ENCODE measurements at regions not wholly inside any gene's neighbourhood (a gene's known extent, or its start where the extent isn't known, plus 50 kb on each side); places are given as distances from the start of the nearest gene placed in this dataset.

GRCh38 chr2:47992671-47993070, 86.4 kb upstream of the FBXO11 start:
- TF ChIP-seq NANOG (IDR thresholded peaks at IDR 0.05; ENCODE audit: borderline replicate concordance) (no peak), REST (IDR thresholded peaks at IDR 0.05; ENCODE audit: unreplicated experiment) (no peak), STAT1 (IDR thresholded peaks at IDR 0.05; ENCODE audit: unreplicated experiment) (no peak), EZH2phosphoT487 (IDR thresholded peaks at IDR 0.05; ENCODE audit: unreplicated experiment) (no peak), EZH2 (IDR thresholded peaks at IDR 0.05; ENCODE audit: low read depth, unreplicated experiment) (no peak), CTCF (conservative IDR thresholded peaks at IDR 0.05; ENCODE audit: low read depth in 2 of 2) (no peak), ETS1 (IDR thresholded peaks at IDR 0.05) (no peak), POLR2AphosphoS5 (IDR thresholded peaks at IDR 0.05; ENCODE audit: low read depth) (no peak), ZNF462 (CRISPR knock-in tag; IDR thresholded peaks at IDR 0.05) (no peak), ZNF114 (CRISPR knock-in tag; IDR thresholded peaks at IDR 0.05) (no peak), ZNF331 (CRISPR knock-in tag; IDR thresholded peaks at IDR 0.05; ENCODE audit: low read depth) (no peak), CREB1 (CRISPR knock-in tag; IDR thresholded peaks at IDR 0.05; ENCODE audit: low read depth) (no peak), JUNB (IDR thresholded peaks at IDR 0.05; ENCODE audit: unreplicated experiment) (no peak)
- no peak overlapping the region for H3K4me3 ChIP-seq
- no peak overlapping the region for H3K27ac Mint-ChIP-seq
- no peak overlapping the region for H2AFZ ChIP-seq
- no peaks in the 10 kb centered on the region for H3K4me1 Mint-ChIP-seq
- no peaks in the 10 kb centered on the region for H3K4me1 ChIP-seq (ENCODE audit: insufficient read depth)
- no peaks in the 10 kb centered on the region for H3K9me3 Mint-ChIP-seq
- H4K20me1 ChIP-seq (replicated peaks; ENCODE audit: insufficient read depth), result no peaks in the 10 kb centered on the region
- no peaks in the 10 kb centered on the region for H3K9me2 ChIP-seq (ENCODE audit: insufficient read depth)
- no peaks in the 10 kb centered on the region for H3K36me3 ChIP-seq (ENCODE audit: insufficient read depth)
- no peak overlapping the region for H3K4me2 ChIP-seq
- no peak for DNase-seq (ENCODE audit: low spot score)
- ATAC-seq, result no peak
- no peaks in the 10 kb centered on the region for H3K36me3 Mint-ChIP-seq (ENCODE audit: low read depth)
- no peaks in the 10 kb centered on the region for H3K27me3 ChIP-seq (ENCODE audit: insufficient read depth)
- H3K27ac ChIP-seq (ENCODE audit: low read depth), result no peak overlapping the region
- no peaks in the 10 kb centered on the region for H3F3A ChIP-seq (replicated peaks; ENCODE audit: low read depth)
- H3K27me3 Mint-ChIP-seq (ENCODE audit: insufficient read depth, low read depth, poor library complexity), result no peaks in the 10 kb centered on the region
- no peak overlapping the region for H3K4me3 Mint-ChIP-seq
- H3K79me2 ChIP-seq (replicated peaks; ENCODE audit: insufficient read depth), result no peaks in the 10 kb centered on the region

Data from GM23338 (cell line).